GM18519 (cell line): ENCODE measurements at regions not wholly inside any gene's neighbourhood (a gene's known extent, or its start where the extent isn't known, plus 50 kb on each side); places are given as distances from the start of the nearest gene placed in this dataset.

Experiments used
- ATAC-seq: cut with Tn5 transposase; IDR thresholded peaks from one replicate; pipeline ENCODE4 v1.9.1; 2021; ENCODE audit warnings: mild to moderate bottlenecking, moderate library complexity; ENCODE audit not compliant: unreplicated experiment, low FRiP score

- ATAC-seq = no peak
Observed at GRCh38 chr3:87045473-87045872, 54.5 kb upstream of the VGLL3 start.

- no peak for ATAC-seq
Observed at GRCh38 chr3:87044846-87045245, 53.9 kb upstream of the VGLL3 start.

- no peak for ATAC-seq
Observed at GRCh38 chr3:87044409-87044808, 53.5 kb upstream of the VGLL3 start.

GRCh38 chr3:87041191-87041590 lies 50.2 kb upstream of the VGLL3 start:
- ATAC-seq = no peak
